ENCODE measurements at regions not wholly inside any gene's neighbourhood (a gene's known extent, or its start where the extent isn't known, plus 50 kb on each side); places are given as distances from the start of the nearest gene placed in this dataset.
"Not testable (repeated sequence)": the region's sequence is repeated elsewhere in the genome, so short reads cannot be mapped to it uniquely, and the experiment has no call there.

GRCh38 chr21:14677013-14677412 is 130.9 kb upstream of the SAMSN1 start:
- DNase-seq: peak; percentile 66

DNA sequence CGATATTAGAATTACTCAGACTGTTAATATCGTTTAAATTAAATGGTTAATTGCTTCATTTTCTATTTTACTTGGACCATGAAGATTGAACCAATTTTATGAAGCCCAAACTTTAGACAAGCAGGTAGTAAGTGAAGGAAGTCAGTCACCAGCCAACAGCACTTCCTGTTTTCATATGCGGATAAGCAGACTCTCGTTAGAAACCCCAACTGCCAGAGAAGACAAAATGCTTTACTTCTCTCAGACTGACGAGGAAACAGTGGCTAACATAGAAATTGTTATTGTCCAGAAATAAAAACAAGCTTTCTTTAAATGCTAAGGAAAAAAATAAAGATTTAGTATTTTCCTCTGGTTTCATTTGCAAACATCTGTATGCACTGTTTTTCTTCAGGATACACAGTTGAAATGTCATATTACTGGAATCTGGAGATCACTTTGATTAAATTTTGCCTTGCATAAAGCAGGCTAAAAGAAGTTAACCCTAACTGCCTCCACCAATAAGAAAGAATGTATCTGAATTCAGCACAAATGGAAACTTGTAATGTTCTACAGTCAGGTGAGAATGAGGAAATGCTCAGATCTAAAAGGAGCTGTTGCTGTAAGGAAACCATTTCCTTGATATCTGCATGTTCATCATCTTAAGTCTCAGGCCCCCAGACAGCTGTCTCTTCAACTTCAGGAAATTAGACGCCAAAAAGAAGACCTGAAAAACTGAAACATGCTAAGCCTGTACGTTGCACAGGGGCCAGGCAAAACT is 129.8 kb upstream of the SAMSN1 start:
- peak; percentile 85 for DNase-seq

DNA sequence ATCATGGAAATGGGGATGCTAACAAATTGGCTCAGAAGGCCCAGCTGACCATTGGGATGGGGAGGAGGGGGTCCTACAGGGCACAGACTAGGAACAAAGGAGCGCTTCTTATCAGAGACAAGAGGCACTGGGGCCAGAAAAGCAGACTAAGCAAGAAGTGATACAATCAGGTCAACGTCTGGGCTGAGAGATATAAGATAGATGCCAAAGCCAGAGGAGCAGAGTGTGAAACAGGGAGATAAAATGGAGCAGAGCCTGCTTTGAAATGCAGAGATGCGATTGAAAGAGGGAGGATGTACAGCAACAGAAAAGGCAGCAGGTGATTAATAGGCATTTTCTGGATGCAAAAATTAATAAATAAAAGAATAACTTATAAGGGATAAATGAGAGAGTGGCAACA is 127.5 kb upstream of the SAMSN1 start:
- peak; percentile 85 for DNase-seq

DNA sequence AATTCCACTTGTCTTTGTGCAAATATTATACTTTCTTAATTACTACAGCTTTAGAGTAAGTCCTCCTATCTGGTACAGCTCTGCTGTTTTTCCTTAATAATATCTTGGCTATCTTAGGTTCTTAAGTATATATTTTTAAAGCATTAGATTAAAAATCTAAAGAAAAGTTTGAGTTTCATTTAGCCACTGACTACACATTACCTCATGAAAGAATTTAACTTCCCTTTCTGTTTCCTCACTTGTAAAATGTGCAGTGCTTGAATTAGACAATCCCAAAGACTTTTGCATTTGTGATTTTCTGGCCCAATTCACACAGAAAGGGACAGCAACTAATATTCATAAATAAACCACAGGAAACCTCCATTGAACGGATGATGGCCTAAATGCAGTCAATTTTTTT is 126.4 kb upstream of the SAMSN1 start:
- peak; percentile 65 for DNase-seq

- DNase-seq: no peak
These were observed 124.3 kb upstream of the SAMSN1 start for GRCh38 chr21:14670409-14670808.

DNA sequence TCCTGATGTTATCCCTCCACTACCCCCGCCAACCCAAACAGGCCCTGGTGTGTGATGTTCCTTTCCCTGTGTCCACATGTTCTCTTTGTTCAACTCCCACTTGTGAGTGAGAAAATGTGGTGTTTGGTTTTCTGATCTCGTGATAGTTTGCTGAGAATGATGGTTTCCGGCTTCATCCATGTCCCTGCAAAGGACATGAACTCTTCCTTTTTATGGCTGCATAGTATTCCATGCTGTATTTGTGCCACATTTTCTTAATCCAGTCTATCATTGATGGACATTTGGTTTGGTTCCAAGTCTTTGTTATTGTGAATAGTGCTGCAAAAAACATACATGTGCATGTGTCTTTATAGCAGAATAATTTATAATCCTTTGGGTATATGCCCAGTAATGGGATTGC is 123.0 kb upstream of the SAMSN1 start:
- DNase-seq: not testable (repeated sequence)

- no peak for DNase-seq
These were observed 111.3 kb upstream of the SAMSN1 start for GRCh38 chr21:14657241-14658008.

GRCh38 chr21:14646893-14647292 is 100.8 kb upstream of the SAMSN1 start:
- no peak for DNase-seq

- no peak for DNase-seq
These were observed 99.6 kb upstream of the SAMSN1 start for GRCh38 chr21:14645702-14646101.

GRCh38 chr21:14632359-14632758 is 86.2 kb upstream of the SAMSN1 start:
- no peak for DNase-seq

- peak; percentile 80 for DNase-seq
These were observed 84.5 kb upstream of the SAMSN1 start for GRCh38 chr21:14630556-14631069.

GRCh38 chr21:14629461-14629860 is 83.3 kb upstream of the SAMSN1 start:
- DNase-seq: no peak

DNA sequence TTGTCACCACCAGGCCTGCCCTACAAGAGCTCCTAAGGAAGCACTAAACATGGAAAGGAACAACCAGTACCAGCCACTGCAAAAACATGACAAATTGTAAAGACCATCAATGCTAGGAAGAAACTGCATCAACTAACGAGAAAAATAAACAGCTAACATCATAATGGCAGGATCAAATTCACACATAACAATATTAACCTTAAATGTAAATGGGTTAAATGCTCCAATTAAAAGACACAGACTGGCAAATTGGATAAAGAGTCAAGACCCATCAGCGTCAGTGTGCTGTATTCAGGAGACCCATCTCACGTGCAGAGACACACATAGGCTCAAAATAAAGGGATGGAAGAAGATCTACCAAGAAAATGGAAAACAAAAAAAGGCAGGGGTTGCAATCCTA is 77.0 kb upstream of the SAMSN1 start:
- DNase-seq: not testable (repeated sequence)

DNA sequence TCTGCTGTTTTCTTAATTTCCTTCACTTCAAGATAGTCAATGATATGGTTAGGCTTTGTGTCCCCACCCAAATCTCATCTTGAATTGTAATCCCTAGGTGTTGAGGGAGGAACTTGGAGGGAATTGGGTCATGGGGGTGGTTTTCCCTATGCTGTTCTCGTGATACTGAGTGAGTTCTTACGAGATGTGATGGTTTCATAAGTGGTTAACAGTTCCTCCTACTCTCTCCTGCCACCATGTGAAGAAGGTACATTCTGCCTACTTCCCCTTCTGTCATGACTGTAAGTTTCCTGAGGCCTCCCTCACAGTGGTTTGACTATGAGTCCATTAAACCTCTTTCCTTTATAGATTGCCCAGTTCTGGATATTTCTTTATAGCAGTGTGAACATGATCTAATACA is 74.0 kb upstream of the SAMSN1 start:
- DNase-seq: peak; percentile 60

DNA sequence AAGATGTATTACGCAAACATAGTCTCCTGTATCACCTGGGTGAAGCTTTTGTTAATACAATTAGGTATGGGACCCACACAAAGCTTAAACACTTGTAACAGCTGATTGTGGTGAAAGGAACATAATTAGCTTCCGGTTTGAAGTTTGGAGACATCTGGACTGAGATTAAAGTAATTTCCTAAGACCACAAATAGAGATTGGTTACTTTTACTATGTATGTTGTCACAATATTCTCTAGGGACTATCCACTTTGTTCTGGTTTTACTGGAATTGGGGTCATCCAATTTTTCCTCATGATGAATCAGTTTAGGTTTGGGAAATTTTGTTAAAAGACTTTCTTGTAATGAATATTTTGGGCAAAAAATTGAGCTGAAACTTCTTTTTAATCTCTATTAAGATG is 71.8 kb upstream of the SAMSN1 start:
- DNase-seq: no peak

- no peak for DNase-seq
These were observed 70.9 kb upstream of the SAMSN1 start for GRCh38 chr21:14617040-14617393.

DNA sequence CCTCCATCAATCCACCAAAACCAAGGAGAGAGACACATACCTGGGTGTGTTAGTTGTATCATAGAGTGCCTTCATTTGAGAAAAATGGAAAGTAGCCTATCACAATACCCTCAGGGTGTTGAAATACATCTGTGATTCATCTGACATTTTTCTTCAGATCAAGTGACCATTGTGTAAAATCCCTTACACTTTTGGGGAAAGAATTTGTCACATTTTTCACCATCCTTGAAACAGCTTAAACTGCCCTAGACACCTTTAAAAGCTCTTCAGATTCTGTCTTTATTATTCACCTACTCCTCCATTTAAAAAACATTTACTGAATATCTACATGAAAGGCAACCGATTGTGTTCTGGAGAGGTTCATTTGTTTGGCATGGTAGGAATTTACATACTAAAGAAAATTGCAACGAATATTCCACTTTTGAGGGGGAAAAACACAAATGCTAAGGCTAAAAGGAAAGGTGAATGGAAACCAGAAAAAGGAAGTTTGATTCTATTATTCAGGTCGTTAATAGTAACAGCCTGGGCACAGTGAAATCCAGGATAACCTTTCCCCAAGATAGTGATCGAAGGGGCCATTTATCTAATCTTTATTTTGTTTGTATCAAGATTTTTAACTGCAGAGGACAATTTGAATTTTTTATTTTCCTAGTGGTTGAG is 70.4 kb upstream of the SAMSN1 start:
- no peak for DNase-seq

- no peak for DNase-seq
These were observed 69.4 kb upstream of the SAMSN1 start for GRCh38 chr21:14615359-14615974.

DNA sequence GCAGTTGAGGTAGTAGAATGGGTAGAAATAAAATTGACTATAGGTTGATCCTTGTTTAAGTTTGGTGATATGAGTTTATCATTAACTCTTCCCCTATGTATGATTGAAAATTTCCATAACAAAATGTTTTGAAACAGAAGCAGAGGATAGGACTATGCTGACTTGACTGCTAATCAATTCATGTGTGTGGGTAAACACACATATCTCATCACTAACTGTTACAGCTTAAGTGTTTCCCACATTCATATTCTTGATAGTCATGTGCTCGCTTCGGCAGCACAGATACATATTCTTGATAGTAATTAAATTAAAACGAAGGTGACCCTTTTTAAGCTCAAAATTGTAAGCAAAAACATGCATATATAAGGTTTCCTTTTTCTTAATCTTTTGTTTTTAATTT is 68.2 kb upstream of the SAMSN1 start:
- no peak for DNase-seq

DNA sequence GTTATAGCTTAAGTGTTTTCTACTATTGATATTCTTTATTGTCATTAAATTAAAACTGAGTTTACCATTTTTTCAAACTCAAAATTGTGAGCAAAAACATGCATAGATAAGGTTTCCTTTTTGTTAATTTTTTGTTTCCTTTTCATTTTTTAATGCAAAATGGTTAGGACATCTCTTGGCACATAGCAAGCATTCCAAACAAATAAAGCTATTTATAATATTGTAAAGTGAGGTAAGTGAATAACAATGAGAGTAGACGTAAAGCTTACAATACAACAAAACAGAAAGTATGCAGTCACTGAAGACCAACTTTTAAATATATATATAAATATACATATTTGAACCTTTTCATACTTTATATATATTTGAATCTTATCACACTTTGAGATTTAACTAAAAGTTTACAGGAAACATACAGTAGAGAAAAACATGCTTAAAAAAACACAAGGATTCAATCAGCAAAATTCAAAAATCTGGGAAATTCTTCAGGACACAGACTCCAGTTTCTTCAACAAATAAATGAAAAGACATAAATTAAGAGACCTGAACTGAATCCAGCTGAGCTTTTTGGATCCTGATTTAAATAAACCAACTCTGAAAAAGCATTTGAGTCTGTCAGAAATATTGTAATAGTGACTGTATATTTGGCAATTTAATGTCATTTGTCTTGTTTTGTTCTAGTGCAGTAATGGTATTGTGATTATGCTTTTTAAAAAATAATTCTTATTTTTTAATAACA is 67.5 kb upstream of the SAMSN1 start:
- DNase-seq: no peak

DNA sequence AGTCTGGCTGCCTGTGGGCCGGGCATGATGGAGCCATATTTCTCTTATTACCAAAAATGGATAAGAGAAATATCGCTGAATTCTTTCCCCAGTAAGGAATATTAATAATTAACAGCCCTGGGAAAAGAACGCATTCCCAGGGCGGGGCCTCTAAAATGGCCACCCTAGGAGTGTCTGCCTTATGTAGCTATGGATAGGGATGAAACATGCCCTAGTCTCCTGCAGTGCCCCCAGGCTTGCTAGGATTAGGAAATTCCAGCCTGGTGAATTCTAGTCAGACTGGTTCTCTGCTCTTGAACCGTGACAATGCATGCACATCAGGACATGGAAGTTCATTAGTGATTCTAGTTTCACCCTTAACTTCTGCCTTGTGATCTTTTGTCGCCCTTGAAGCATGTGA is 64.0 kb upstream of the SAMSN1 start:
- not testable (repeated sequence) for DNase-seq

- DNase-seq: no peak
These were observed 63.2 kb upstream of the SAMSN1 start for GRCh38 chr21:14609274-14609673.

DNA sequence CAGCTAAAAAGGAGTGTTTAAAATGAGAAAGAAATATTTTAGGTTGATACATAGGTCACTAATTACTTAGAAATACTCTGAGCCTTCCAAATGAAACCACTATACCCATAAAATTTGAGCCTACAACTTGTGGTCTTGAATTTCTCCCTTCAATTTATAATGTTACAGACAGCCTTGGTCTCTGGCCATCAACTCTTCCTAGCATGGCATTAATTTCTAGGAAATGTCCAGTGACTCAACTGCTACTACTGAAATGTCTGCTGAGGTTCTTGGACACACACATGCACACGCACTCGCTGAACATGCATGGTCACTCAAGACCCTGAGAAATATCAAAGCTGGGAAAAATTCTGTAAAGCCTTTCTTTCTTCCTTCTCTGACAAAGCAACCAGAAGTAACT is 61.1 kb upstream of the SAMSN1 start:
- peak; percentile 38 for DNase-seq
